NT2/D1 (cell line): ENCODE measurements at regions not wholly inside any gene's neighbourhood (a gene's known extent, or its start where the extent isn't known, plus 50 kb on each side); places are given as distances from the start of the nearest gene placed in this dataset.

Source experiments
- SUZ12 ChIP-seq: IDR thresholded peaks from 2 replicates; pipeline ENCODE4 v1.6.1; 2011; ENCODE audit not compliant: insufficient read length, insufficient read depth; ENCODE audit errors: extremely low read depth
- YY1 ChIP-seq: IDR thresholded peaks from 2 replicates; pipeline ENCODE4 v1.6.1; 2011; ENCODE audit not compliant: insufficient read length, insufficient read depth

DNA sequence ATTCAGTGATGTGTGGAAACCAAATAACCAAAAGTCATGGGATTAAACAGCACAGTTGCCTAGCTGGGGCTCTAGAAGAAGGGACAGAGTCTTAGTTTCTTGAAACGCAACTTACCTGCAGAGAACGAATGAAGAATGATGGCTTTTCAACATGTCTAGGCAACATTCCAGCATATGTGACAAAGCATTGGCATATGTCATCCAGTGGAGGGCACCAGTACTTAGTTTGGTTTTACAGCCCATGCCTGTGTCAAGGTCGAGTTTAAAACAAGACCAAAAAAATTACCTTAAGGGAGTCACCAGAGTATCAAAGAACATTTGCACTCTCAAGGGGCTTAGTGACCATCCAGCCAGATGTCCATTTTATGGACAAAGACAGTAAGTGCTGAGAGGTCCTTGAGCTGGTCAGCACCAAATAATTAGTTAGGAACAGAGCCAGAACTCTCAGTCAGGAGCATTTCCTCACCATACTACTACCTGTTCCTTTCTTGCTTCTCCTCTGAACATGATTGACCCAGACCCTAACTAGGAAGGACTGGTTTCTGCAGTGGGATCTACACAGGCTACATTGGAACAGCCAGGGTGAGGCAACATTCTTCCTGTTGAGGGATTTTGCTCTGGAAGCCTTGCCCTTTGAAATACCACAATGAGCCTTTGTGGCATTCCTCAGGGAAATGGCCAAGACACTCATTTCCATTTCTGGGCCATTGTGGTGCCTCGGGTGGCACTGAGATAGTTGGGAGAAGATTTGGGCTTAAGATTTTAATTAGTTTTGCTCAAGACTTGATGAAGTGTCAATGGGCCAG, 75.4 kb upstream of the ANKH start:
- no peak for TF ChIP-seq SUZ12
- TF ChIP-seq YY1: no peak
